ENCODE measurements at regions not wholly inside any gene's neighbourhood (a gene's known extent, or its start where the extent isn't known, plus 50 kb on each side); places are given as distances from the start of the nearest gene placed in this dataset.

- Histone ChIP-seq H3K4me1 (ENCODE audit: control insufficient read depth, insufficient read depth, low read length) (no peaks in the 10 kb centered on the region), H3K27me3 (ENCODE audit: control insufficient read depth, insufficient read depth, low read length, poor library complexity, severe bottlenecking) (no peaks in the 10 kb centered on the region), H3K36me3 (ENCODE audit: control insufficient read depth, insufficient read depth, low read length) (no peaks in the 10 kb centered on the region), H3K9me3 (ENCODE audit: control insufficient read depth, low read length) (no peaks in the 10 kb centered on the region), H3K27ac (ENCODE audit: low read depth, low read length) (peak overlapping the region; percentile 72), H3K9ac (ENCODE audit: extremely low read depth, low read length, poor library complexity, severe bottlenecking) (no peak overlapping the region), H3K4me3 (ENCODE audit: low read length) (no peak overlapping the region)
- 95 to 100% methylated on average over 1 of the region's 1 CpG for WGBS, 2 experiments (ENCODE audit: insufficient coverage in 1 of 2, insufficient read length in 1 of 2)
- Mint-ChIP-seq H3K4me1 (peaks cover 14% of the 10 kb centered on the region), H3K27me3 (ENCODE audit: insufficient read depth) (peaks cover 2% of the 10 kb centered on the region), H3K27ac (no peak overlapping the region), H3K36me3 (ENCODE audit: low read depth) (no peaks in the 10 kb centered on the region), H3K9me3 (no peaks in the 10 kb centered on the region), H3K4me3 (no peak overlapping the region)
- no peak for TF ChIP-seq CTCF (conservative IDR thresholded peaks at IDR 0.05)
- DNase-seq = no peak
Observed at GRCh38 chr14:55761651-55762050, 181.6 kb downstream of the KTN1 start.

DNA sequence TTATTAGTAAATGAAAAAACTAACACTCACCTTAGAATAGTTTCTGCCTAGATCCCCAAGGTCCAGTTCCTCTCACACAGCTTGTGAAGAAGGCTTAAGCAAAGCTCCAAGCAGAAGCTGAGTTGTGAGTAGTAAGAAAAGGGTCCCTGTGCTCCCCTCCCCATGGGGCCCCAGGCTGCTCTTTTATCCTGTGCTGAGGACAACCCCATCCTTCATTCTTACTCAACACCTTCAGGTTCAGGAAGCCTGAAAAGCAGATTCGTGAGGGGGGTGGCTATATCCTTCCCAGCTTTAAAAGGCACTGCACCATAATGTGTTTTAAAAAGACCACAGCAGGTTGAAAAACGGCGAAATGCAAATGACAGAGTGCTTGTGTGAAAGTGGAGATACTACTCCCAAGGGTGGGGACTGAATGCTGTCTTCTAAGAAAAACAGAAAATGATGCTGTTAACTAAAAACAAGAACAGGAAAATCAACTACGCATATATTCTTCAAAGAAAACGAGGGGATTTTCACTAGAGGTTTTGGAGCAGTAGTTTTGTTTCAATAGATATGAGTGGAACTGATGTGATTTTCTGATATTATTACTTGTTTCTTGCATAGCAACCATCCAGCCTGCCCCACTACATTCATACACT lies 182.7 kb downstream of the KTN1 start:
- Mint-ChIP-seq H3K36me3 (ENCODE audit: low read depth) (no peaks in the 10 kb centered on the region), H3K27me3 (ENCODE audit: insufficient read depth) (peaks cover 2% of the 10 kb centered on the region), H3K27ac (no peak overlapping the region), H3K9me3 (no peaks in the 10 kb centered on the region), H3K4me3 (no peak overlapping the region), H3K4me1 (peaks cover 14% of the 10 kb centered on the region)
- no peak overlapping the region for H3K9ac ChIP-seq (ENCODE audit: extremely low read depth, low read length, poor library complexity, severe bottlenecking)
- TF ChIP-seq CTCF (conservative IDR thresholded peaks at IDR 0.05) = no peak
- no peaks in the 10 kb centered on the region for H3K36me3 ChIP-seq (ENCODE audit: control insufficient read depth, insufficient read depth, low read length)
- no peaks in the 10 kb centered on the region for H3K9me3 ChIP-seq (ENCODE audit: control insufficient read depth, low read length)
- H3K4me3 ChIP-seq (ENCODE audit: low read length) = no peak overlapping the region
- no peak overlapping the region for H3K27ac ChIP-seq (ENCODE audit: low read depth, low read length)
- no peaks in the 10 kb centered on the region for H3K4me1 ChIP-seq (ENCODE audit: control insufficient read depth, insufficient read depth, low read length)
- no peak for DNase-seq
- WGBS, 2 experiments (ENCODE audit: insufficient coverage in 1 of 2, insufficient read length in 1 of 2) = 75 to 93% methylated on average over 2 to 5 of the region's 5 CpGs
- no peaks in the 10 kb centered on the region for H3K27me3 ChIP-seq (ENCODE audit: control insufficient read depth, insufficient read depth, low read length, poor library complexity, severe bottlenecking)

DNA sequence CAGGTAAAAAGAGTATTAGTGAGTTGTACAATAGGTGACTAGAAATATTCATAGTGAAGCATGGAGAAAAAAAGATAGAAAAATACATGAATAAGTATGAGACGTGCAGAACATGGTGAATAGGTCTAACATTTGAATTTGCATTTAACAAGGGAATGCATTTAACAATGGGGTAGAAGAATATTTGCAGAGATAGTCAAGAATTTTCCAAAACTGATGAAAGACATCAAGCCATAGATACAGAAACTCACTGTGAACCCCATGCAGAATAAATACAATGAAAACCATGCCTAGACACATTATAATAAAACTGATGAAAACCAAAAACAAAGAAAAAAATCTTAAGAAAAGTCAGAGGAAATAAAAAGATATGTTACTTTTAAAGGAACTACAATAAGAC lies 184.8 kb downstream of the KTN1 start:
- Histone ChIP-seq H3K27me3 (ENCODE audit: control insufficient read depth, insufficient read depth, low read length, poor library complexity, severe bottlenecking) (no peaks in the 10 kb centered on the region), H3K27ac (ENCODE audit: low read depth, low read length) (no peak overlapping the region), H3K9me3 (ENCODE audit: control insufficient read depth, low read length) (no peaks in the 10 kb centered on the region), H3K4me3 (ENCODE audit: low read length) (no peak overlapping the region), H3K9ac (ENCODE audit: extremely low read depth, low read length, poor library complexity, severe bottlenecking) (no peak overlapping the region), H3K4me1 (ENCODE audit: control insufficient read depth, insufficient read depth, low read length) (no peaks in the 10 kb centered on the region), H3K36me3 (ENCODE audit: control insufficient read depth, insufficient read depth, low read length) (no peaks in the 10 kb centered on the region)
- TF ChIP-seq CTCF (conservative IDR thresholded peaks at IDR 0.05) = no peak
- H3K27me3 Mint-ChIP-seq (ENCODE audit: insufficient read depth) = peaks cover 2% of the 10 kb centered on the region
- no peaks in the 10 kb centered on the region for H3K4me1 Mint-ChIP-seq
- no peak overlapping the region for H3K4me3 Mint-ChIP-seq
- 83 to 88% methylated on average over 1 of the region's 1 CpG for WGBS, 2 experiments (ENCODE audit: insufficient coverage in 1 of 2, insufficient read length in 1 of 2)
- DNase-seq = no peak
- H3K36me3 Mint-ChIP-seq (ENCODE audit: low read depth) = no peaks in the 10 kb centered on the region
- H3K9me3 Mint-ChIP-seq = no peaks in the 10 kb centered on the region
- no peak overlapping the region for H3K27ac Mint-ChIP-seq
